ENCODE measurements at regions not wholly inside any gene's neighbourhood (a gene's known extent, or its start where the extent isn't known, plus 50 kb on each side); places are given as distances from the start of the nearest gene placed in this dataset.

GRCh38 chr15:35740761-35741160, 194.8 kb upstream of the DPH6 start:
- Histone ChIP-seq H3K36me3 (ENCODE audit: control insufficient read depth in 2 of 2, insufficient read depth in 2 of 2, low read length in 2 of 2) (no peaks in the 10 kb centered on the region), H3K9me3 (ENCODE audit: control insufficient read depth in 2 of 2, low read length in 2 of 2) (no peaks in the 10 kb centered on the region), H3K27ac (ENCODE audit: low read depth in 2 of 2, low read length in 2 of 2) (no peak overlapping the region), H3K4me3 (ENCODE audit: low read length in 2 of 2) (no peak overlapping the region), H3K4me1 (ENCODE audit: control insufficient read depth in 2 of 2, insufficient read depth in 2 of 2, low read length in 2 of 2) (peaks cover 0 to 2% of the 10 kb centered on the region in 2 donors), H3K27me3 (ENCODE audit: control insufficient read depth in 2 of 2, insufficient read depth in 2 of 2, low read length in 2 of 2) (no peaks in the 10 kb centered on the region), H3K9ac (ENCODE audit: low read depth in 1 of 2, low read length in 2 of 2) (no peak overlapping the region)

GRCh38 chr15:35741395-35741794, 195.4 kb upstream of the DPH6 start:
- Histone ChIP-seq H3K4me1 (ENCODE audit: control insufficient read depth in 2 of 2, insufficient read depth in 2 of 2, low read length in 2 of 2) (peaks cover 0 to under 1% of the 10 kb centered on the region in 2 donors), H3K27ac (ENCODE audit: low read depth in 2 of 2, low read length in 2 of 2) (no peak overlapping the region), H3K4me3 (ENCODE audit: low read length in 2 of 2) (no peak overlapping the region), H3K9me3 (ENCODE audit: control insufficient read depth in 2 of 2, low read length in 2 of 2) (no peaks in the 10 kb centered on the region), H3K9ac (ENCODE audit: low read depth in 1 of 2, low read length in 2 of 2) (no peak overlapping the region), H3K36me3 (ENCODE audit: control insufficient read depth in 2 of 2, insufficient read depth in 2 of 2, low read length in 2 of 2) (no peaks in the 10 kb centered on the region), H3K27me3 (ENCODE audit: control insufficient read depth in 2 of 2, insufficient read depth in 2 of 2, low read length in 2 of 2) (no peaks in the 10 kb centered on the region)

- Histone ChIP-seq H3K4me3 (ENCODE audit: low read length in 2 of 2) (no peak overlapping the region), H3K27me3 (ENCODE audit: control insufficient read depth in 2 of 2, insufficient read depth in 2 of 2, low read length in 2 of 2) (no peaks in the 10 kb centered on the region), H3K9ac (ENCODE audit: low read depth in 1 of 2, low read length in 2 of 2) (no peak overlapping the region), H3K36me3 (ENCODE audit: control insufficient read depth in 2 of 2, insufficient read depth in 2 of 2, low read length in 2 of 2) (no peaks in the 10 kb centered on the region), H3K9me3 (ENCODE audit: control insufficient read depth in 2 of 2, low read length in 2 of 2) (no peaks in the 10 kb centered on the region), H3K4me1 (ENCODE audit: control insufficient read depth in 2 of 2, insufficient read depth in 2 of 2, low read length in 2 of 2) (no peaks in the 10 kb centered on the region), H3K27ac (ENCODE audit: low read depth in 2 of 2, low read length in 2 of 2) (no peak overlapping the region)
These were observed 195.9 kb upstream of the DPH6 start for GRCh38 chr15:35741881-35742280.

GRCh38 chr15:35743321-35743720, 197.4 kb upstream of the DPH6 start:
- Histone ChIP-seq H3K9ac (ENCODE audit: low read depth in 1 of 2, low read length in 2 of 2) (no peak overlapping the region), H3K4me1 (ENCODE audit: control insufficient read depth in 2 of 2, insufficient read depth in 2 of 2, low read length in 2 of 2) (no peaks in the 10 kb centered on the region), H3K27ac (ENCODE audit: low read depth in 2 of 2, low read length in 2 of 2) (no peak overlapping the region), H3K27me3 (ENCODE audit: control insufficient read depth in 2 of 2, insufficient read depth in 2 of 2, low read length in 2 of 2) (no peaks in the 10 kb centered on the region), H3K4me3 (ENCODE audit: low read length in 2 of 2) (no peak overlapping the region), H3K9me3 (ENCODE audit: control insufficient read depth in 2 of 2, low read length in 2 of 2) (no peaks in the 10 kb centered on the region), H3K36me3 (ENCODE audit: control insufficient read depth in 2 of 2, insufficient read depth in 2 of 2, low read length in 2 of 2) (no peaks in the 10 kb centered on the region)

- Histone ChIP-seq H3K4me3 (ENCODE audit: low read length in 2 of 2) (no peak overlapping the region), H3K36me3 (ENCODE audit: control insufficient read depth in 2 of 2, insufficient read depth in 2 of 2, low read length in 2 of 2) (no peaks in the 10 kb centered on the region), H3K9me3 (ENCODE audit: control insufficient read depth in 2 of 2, low read length in 2 of 2) (no peaks in the 10 kb centered on the region), H3K27me3 (ENCODE audit: control insufficient read depth in 2 of 2, insufficient read depth in 2 of 2, low read length in 2 of 2) (no peaks in the 10 kb centered on the region), H3K9ac (ENCODE audit: low read depth in 1 of 2, low read length in 2 of 2) (no peak overlapping the region), H3K4me1 (ENCODE audit: control insufficient read depth in 2 of 2, insufficient read depth in 2 of 2, low read length in 2 of 2) (no peaks in the 10 kb centered on the region), H3K27ac (ENCODE audit: low read depth in 2 of 2, low read length in 2 of 2) (no peak overlapping the region)
These were observed 200.2 kb upstream of the DPH6 start for GRCh38 chr15:35746121-35746520.

GRCh38 chr15:35748105-35748504, 202.1 kb upstream of the DPH6 start:
- no peaks in the 10 kb centered on the region for H3K36me3 ChIP-seq (ENCODE audit: control insufficient read depth in 2 of 2, insufficient read depth in 2 of 2, low read length in 2 of 2)
- H3K4me1 ChIP-seq (ENCODE audit: control insufficient read depth in 2 of 2, insufficient read depth in 2 of 2, low read length in 2 of 2) = peaks cover 0 to 4% of the 10 kb centered on the region in 2 donors
- H3K27me3 ChIP-seq (ENCODE audit: control insufficient read depth in 2 of 2, insufficient read depth in 2 of 2, low read length in 2 of 2) = no peaks in the 10 kb centered on the region
- H3K9ac ChIP-seq (ENCODE audit: low read depth in 1 of 2, low read length in 2 of 2) = no peak overlapping the region
- no peak overlapping the region for H3K27ac ChIP-seq (ENCODE audit: low read depth in 2 of 2, low read length in 2 of 2)
- no peak overlapping the region for H3K4me3 ChIP-seq (ENCODE audit: low read length in 2 of 2)
- H3K9me3 ChIP-seq (ENCODE audit: control insufficient read depth in 2 of 2, low read length in 2 of 2) = no peaks in the 10 kb centered on the region

- H3K36me3 ChIP-seq (ENCODE audit: control insufficient read depth in 2 of 2, insufficient read depth in 2 of 2, low read length in 2 of 2) = no peaks in the 10 kb centered on the region
- no peaks in the 10 kb centered on the region for H3K9me3 ChIP-seq (ENCODE audit: control insufficient read depth in 2 of 2, low read length in 2 of 2)
- H3K4me3 ChIP-seq (ENCODE audit: low read length in 2 of 2) = no peak overlapping the region
- H3K27ac ChIP-seq (ENCODE audit: low read depth in 2 of 2, low read length in 2 of 2) = no peak overlapping the region
- peaks cover 0 to 4% of the 10 kb centered on the region in 2 donors for H3K4me1 ChIP-seq (ENCODE audit: control insufficient read depth in 2 of 2, insufficient read depth in 2 of 2, low read length in 2 of 2)
- no peak overlapping the region for H3K9ac ChIP-seq (ENCODE audit: low read depth in 1 of 2, low read length in 2 of 2)
- H3K27me3 ChIP-seq (ENCODE audit: control insufficient read depth in 2 of 2, insufficient read depth in 2 of 2, low read length in 2 of 2) = no peaks in the 10 kb centered on the region
These were observed 204.1 kb upstream of the DPH6 start for GRCh38 chr15:35750051-35750450.

GRCh38 chr15:35751413-35752133, 205.6 kb upstream of the DPH6 start:
- Histone ChIP-seq H3K4me3 (ENCODE audit: low read length in 2 of 2) (no peak overlapping the region), H3K27me3 (ENCODE audit: control insufficient read depth in 2 of 2, insufficient read depth in 2 of 2, low read length in 2 of 2) (no peaks in the 10 kb centered on the region), H3K36me3 (ENCODE audit: control insufficient read depth in 2 of 2, insufficient read depth in 2 of 2, low read length in 2 of 2) (no peaks in the 10 kb centered on the region), H3K4me1 (ENCODE audit: control insufficient read depth in 2 of 2, insufficient read depth in 2 of 2, low read length in 2 of 2) (peaks cover 0 to 4% of the 10 kb centered on the region in 2 donors), H3K9me3 (ENCODE audit: control insufficient read depth in 2 of 2, low read length in 2 of 2) (no peaks in the 10 kb centered on the region), H3K27ac (ENCODE audit: low read depth in 2 of 2, low read length in 2 of 2) (no peak overlapping the region), H3K9ac (ENCODE audit: low read depth in 1 of 2, low read length in 2 of 2) (no peak overlapping the region)

GRCh38 chr15:35752134-35752466, 206.1 kb upstream of the DPH6 start:
- H3K36me3 ChIP-seq (ENCODE audit: control insufficient read depth in 2 of 2, insufficient read depth in 2 of 2, low read length in 2 of 2) = no peaks in the 10 kb centered on the region
- H3K4me1 ChIP-seq (ENCODE audit: control insufficient read depth in 2 of 2, insufficient read depth in 2 of 2, low read length in 2 of 2) = peaks cover 0 to 4% of the 10 kb centered on the region in 2 donors
- H3K4me3 ChIP-seq (ENCODE audit: low read length in 2 of 2) = no peak overlapping the region
- H3K9me3 ChIP-seq (ENCODE audit: control insufficient read depth in 2 of 2, low read length in 2 of 2) = no peaks in the 10 kb centered on the region
- H3K27me3 ChIP-seq (ENCODE audit: control insufficient read depth in 2 of 2, insufficient read depth in 2 of 2, low read length in 2 of 2) = no peaks in the 10 kb centered on the region
- H3K27ac ChIP-seq (ENCODE audit: low read depth in 2 of 2, low read length in 2 of 2) = no peak overlapping the region
- H3K9ac ChIP-seq (ENCODE audit: low read depth in 1 of 2, low read length in 2 of 2) = no peak overlapping the region

GRCh38 chr15:35753486-35753885, 207.5 kb upstream of the DPH6 start:
- H3K9me3 ChIP-seq (ENCODE audit: control insufficient read depth in 2 of 2, low read length in 2 of 2) = no peaks in the 10 kb centered on the region
- H3K9ac ChIP-seq (ENCODE audit: low read depth in 1 of 2, low read length in 2 of 2) = no peak overlapping the region
- H3K27me3 ChIP-seq (ENCODE audit: control insufficient read depth in 2 of 2, insufficient read depth in 2 of 2, low read length in 2 of 2) = no peaks in the 10 kb centered on the region
- H3K4me3 ChIP-seq (ENCODE audit: low read length in 2 of 2) = no peak overlapping the region
- no peak overlapping the region for H3K27ac ChIP-seq (ENCODE audit: low read depth in 2 of 2, low read length in 2 of 2)
- H3K36me3 ChIP-seq (ENCODE audit: control insufficient read depth in 2 of 2, insufficient read depth in 2 of 2, low read length in 2 of 2) = no peaks in the 10 kb centered on the region
- H3K4me1 ChIP-seq (ENCODE audit: control insufficient read depth in 2 of 2, insufficient read depth in 2 of 2, low read length in 2 of 2) = peaks cover 0 to 6% of the 10 kb centered on the region in 2 donors
